GM12865 (cell line): ENCODE measurements at regions not wholly inside any gene's neighbourhood (a gene's known extent, or its start where the extent isn't known, plus 50 kb on each side); places are given as distances from the start of the nearest gene placed in this dataset.
"Not testable (repeated sequence)": the region's sequence is repeated elsewhere in the genome, so short reads cannot be mapped to it uniquely, and the experiment has no call there.

ENCODE experiments used
- DNase-seq: peaks from one replicate; pipeline ENCODE4 v3.0.0; 2010; ENCODE audit warnings: low read depth
- H3K4me3 ChIP-seq: 2 replicates; pipeline ENCODE4 v1.5.1; 2011; ENCODE audit warnings: mild to moderate bottlenecking, low read depth, low read length, control low read depth
- TF ChIP-seq, protein P1 (sequence below): IDR thresholded peaks from 2 replicates; pipeline ENCODE4 v1.5.1; 2011; ENCODE audit warnings: low read length, control low read depth, low read depth, inconsistent platforms; ENCODE audit not compliant: insufficient read depth; ENCODE audit errors: missing control alignments

DNA sequence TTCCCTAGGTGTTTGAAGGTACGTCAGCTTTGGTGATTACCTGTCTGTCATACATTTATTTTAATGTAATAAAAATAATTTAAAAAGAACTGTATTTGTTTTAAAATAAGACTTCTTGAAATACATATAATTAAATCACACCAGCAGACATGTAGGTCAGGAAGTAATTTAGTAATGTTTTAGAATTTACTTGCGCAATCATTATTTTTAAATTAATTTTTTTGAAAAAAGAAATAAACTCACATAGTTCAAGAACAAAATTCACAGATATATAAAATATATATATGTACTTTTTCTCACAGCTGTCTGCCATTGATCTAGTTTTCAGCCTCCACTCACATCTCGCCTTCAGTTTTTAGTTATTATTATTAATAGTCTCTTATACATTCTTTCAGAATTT, 875.9 kb downstream of the TTLL7 start:
- H3K4me3 ChIP-seq, result no peak overlapping the region
- DNase-seq, result no peak
- TF ChIP-seq, protein P1, sequence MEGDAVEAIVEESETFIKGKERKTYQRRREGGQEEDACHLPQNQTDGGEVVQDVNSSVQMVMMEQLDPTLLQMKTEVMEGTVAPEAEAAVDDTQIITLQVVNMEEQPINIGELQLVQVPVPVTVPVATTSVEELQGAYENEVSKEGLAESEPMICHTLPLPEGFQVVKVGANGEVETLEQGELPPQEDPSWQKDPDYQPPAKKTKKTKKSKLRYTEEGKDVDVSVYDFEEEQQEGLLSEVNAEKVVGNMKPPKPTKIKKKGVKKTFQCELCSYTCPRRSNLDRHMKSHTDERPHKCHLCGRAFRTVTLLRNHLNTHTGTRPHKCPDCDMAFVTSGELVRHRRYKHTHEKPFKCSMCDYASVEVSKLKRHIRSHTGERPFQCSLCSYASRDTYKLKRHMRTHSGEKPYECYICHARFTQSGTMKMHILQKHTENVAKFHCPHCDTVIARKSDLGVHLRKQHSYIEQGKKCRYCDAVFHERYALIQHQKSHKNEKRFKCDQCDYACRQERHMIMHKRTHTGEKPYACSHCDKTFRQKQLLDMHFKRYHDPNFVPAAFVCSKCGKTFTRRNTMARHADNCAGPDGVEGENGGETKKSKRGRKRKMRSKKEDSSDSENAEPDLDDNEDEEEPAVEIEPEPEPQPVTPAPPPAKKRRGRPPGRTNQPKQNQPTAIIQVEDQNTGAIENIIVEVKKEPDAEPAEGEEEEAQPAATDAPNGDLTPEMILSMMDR, result no peak

DNA sequence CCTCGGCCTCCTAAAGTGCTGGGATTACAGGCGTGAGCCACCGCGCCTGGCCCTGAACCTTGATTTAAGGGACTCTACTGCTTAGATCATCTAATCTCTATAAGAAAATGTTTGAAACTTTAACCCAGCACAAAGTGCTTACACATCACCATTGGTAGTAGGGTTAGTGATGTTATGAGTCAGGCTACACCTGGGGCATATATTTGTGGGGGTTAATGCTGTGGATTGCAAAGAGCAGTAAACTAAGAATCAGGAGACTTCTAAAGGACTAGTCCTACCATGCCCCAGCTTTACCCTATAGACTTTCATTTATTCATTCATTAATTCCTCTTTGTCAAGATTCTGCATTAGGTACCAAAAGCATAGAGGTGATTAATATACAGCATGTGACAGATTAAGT, 880.5 kb downstream of the TTLL7 start:
- H3K4me3 ChIP-seq, result no peak overlapping the region
- TF ChIP-seq, protein P1, result no peak
- no peak for DNase-seq

DNA sequence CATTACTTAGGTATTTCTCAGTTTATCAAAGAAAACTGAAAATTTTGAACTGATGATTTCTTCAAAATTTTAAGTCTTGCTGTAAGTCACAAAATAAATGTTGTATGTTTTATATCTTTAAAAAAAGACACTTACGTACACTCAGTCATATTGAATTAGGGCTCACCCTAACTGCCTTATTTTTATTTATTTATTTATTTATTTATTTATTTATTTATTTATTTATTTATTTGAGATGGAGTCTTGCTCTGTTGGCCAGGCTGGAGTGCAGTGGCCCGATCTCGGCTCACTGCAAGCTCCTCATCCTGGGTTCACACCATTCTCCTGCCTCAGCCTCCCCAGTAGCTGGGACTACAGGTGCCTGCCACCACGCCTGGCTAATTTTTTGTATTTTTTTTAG, 881.9 kb downstream of the TTLL7 start:
- H3K4me3 ChIP-seq, DNase-seq: not testable (repeated sequence)

DNA sequence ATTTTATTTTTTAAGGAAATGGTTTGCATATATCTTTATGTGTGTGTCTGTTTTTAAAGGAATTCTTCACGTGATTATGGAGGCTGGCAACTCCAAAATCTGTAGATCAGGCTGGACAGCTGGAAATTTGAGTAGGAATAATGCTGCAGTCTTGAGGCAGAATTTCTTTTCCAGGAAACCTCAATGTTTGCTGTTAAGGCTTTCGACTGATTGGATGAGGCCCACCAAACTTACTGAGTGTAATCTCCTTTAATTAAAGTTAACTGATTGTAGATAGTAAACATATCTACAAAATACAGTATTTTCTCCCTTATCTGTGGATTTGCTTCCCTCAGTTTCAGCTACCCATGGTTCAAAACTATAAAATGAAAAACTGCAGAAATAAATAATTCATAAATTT, 883.1 kb downstream of the TTLL7 start:
- H3K4me3 ChIP-seq, result no peak overlapping the region
- TF ChIP-seq, protein P1, result no peak
- DNase-seq, result no peak

DNA sequence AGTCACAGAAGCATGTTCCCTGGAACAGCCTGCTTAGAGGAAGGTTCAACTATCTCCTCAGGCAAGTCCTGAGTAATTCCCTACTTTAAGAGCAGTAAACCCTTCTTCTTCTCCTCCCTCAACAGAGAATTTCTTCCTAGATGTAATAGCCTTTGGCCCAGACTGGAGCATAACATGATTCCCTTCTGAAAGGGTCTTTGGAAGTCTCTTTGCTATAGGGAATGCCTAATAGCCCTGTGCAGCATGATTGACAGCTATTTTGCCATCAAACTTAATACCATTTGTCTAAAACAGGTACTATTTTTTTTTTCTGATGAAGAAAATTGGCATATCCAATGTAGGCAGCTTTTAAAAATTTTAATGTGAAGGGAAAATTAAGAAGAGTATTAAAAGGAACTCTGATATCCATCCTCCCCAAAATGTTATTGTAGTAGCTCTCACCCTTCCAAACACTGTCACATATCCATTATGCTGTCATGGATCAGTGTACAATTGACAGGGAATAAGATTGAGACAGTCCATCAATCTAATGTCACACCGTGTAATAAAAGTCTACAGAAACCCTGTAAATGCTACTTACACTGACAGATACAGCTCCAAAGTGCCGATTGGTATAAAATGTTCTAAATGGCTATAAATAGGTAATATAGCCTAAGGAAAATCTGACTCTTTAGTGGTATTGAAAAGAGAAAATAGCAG, 884.6 kb downstream of the TTLL7 start:
- H3K4me3 ChIP-seq, result no peak overlapping the region
- TF ChIP-seq, protein P1, result no peak
- no peak for DNase-seq

DNA sequence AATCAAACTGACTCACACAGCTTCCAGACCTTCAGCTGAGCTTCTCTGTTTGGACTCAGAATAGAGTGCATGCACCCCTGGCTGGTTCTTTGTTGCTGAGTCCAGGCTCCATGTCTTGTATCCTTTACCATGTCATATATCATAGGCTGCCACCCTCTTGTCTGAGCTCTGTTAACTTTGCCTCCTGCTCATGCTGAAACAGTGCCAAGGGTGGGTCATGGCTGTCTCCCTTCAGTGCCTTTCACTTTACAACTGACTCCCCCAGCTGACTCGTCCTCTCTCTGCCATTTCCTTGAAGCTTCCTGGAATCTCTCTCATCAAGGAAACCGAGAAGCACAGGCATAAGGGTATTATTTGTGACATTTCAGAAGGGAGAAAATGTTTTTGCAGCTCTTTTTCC, 885.3 kb downstream of the TTLL7 start:
- TF ChIP-seq, protein P1, result no peak
- no peak overlapping the region for H3K4me3 ChIP-seq
- DNase-seq, result no peak

DNA sequence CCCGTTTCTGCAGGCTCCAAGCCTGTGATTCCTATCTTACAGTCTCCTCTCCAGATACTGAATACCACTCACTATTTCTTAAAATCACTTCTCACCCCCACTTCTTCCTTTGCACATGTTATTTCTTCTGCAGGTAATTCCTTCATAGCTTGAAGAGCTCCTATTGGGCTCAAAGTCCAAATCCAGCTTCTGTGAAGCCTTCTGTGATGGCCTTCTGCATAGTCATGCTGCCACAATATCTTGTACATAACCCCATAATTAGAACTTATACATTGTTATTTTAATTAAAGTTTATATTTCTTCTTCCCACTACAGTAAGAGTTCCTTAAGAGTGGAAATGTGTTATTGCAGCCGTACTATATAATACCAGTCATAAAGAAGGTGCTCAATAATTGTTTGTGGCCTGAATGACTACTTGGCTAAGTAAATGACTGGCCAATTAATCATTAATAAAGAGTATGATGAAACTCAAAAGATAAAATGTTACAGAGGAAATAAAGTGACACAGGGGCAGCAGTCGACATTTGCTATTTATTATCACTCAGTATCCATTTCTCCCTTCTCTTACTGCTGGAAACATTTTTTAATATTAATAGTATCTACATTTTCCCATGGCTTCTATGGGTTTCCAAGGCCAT, 886.6 kb downstream of the TTLL7 start:
- DNase-seq, result no peak
- no peak overlapping the region for H3K4me3 ChIP-seq
- TF ChIP-seq, protein P1, result no peak
